H1 (cell line): ENCODE measurements at regions not wholly inside any gene's neighbourhood (a gene's known extent, or its start where the extent isn't known, plus 50 kb on each side); places are given as distances from the start of the nearest gene placed in this dataset.

Source experiments
- CTCF ChIA-PET: fragments of 300-600 bp; sonication (Branson Sonifier 250); formaldehyde crosslinking; loops from one replicate; lab custom pipeline; 2021; ENCODE audit not compliant: partially characterized antibody; lab: Charles Lee
- POLR2A ChIA-PET: fragments of 300-600 bp; sonication (Branson Sonifier 250); formaldehyde crosslinking; loops from one replicate; lab custom pipeline; 2021; ENCODE audit warnings: inconsistent platforms; ENCODE audit not compliant: partially characterized antibody; lab: Charles Lee
- DNase-seq, 2 experiments: peaks; one replicate each; pipeline versions ENCODE4 v3.0.0 to v3.0.0-alpha.2; 2010 to 2022; ENCODE audit warnings: low spot score in 2 of 2, low read depth in 1 of 2, mixed read lengths in 1 of 2
- FAIRE-seq: peaks from 2 replicates; lab custom pipeline; 2011; peaks lifted over from hg19 to GRCh38; lab: Jason Lieb, UNC
- H2AFZ ChIP-seq: 2 replicates; pipeline ENCODE4 v1.8.1; 2012; ENCODE audit warnings: low read length, inconsistent platforms
- H2AK5ac ChIP-seq: 2 replicates; pipeline ENCODE4 v1.6.1; 2013; ENCODE audit warnings: low read depth, low read length
- H2BK120ac ChIP-seq: replicated peaks from 2 replicates; pipeline ENCODE3; 2013; ENCODE audit warnings: low read depth, low read length, inconsistent platforms
- H2BK12ac ChIP-seq: 2 replicates; pipeline ENCODE4 v1.6.1; 2013; ENCODE audit warnings: low read depth, low read length
- H2BK15ac ChIP-seq: 2 replicates; pipeline ENCODE4 v1.6.1; 2013; ENCODE audit warnings: low read length
- H2BK20ac ChIP-seq: 2 replicates; pipeline ENCODE4 v1.6.1; 2013; ENCODE audit warnings: low read length
- H2BK5ac ChIP-seq: 2 replicates; pipeline ENCODE4 v1.6.1; 2013; ENCODE audit warnings: low read depth, low read length
- H3K14ac ChIP-seq: 2 replicates; pipeline ENCODE4 v1.6.1; 2013; ENCODE audit warnings: inconsistent platforms; ENCODE audit not compliant: insufficient read length
- H3K18ac ChIP-seq: 2 replicates; pipeline ENCODE4 v1.6.1; 2013; ENCODE audit warnings: low read length; ENCODE audit errors: extremely low read depth
- H3K23ac ChIP-seq: 2 replicates; pipeline ENCODE4 v1.6.1; 2013; ENCODE audit warnings: inconsistent platforms; ENCODE audit not compliant: insufficient read length
- H3K23me2 ChIP-seq: 2 replicates; pipeline ENCODE4 v1.6.1; 2013; ENCODE audit warnings: low read depth, low read length
- H3K27ac ChIP-seq: 2 replicates; pipeline ENCODE4 v1.6.1; 2011; ENCODE audit warnings: low read depth, low read length, inconsistent platforms
- H3K27me3 ChIP-seq, 4 experiments: replicated peaks in 1 of 4; 1 replicate in 1 of 4; 2 replicates in 3 of 4; pipeline versions ENCODE4 v1.6.1 to v1.8.1; 2011 to 2013; ENCODE audit warnings: low read length in 3 of 4, mild to moderate bottlenecking in 3 of 4, inconsistent platforms in 2 of 4, mixed read lengths in 2 of 4, moderate library complexity in 1 of 4; ENCODE audit not compliant: control insufficient read depth in 3 of 4, insufficient read depth in 3 of 4; ENCODE audit errors: extremely low read depth in 1 of 4
- H3K36me3 ChIP-seq, 4 experiments: 2 replicates each; pipeline versions ENCODE4 v1.6.1 to v1.8.1; 2011 to 2013; ENCODE audit warnings: mild to moderate bottlenecking in 4 of 4, low read length in 3 of 4, moderate library complexity in 2 of 4, control low read depth in 1 of 4, inconsistent platforms in 1 of 4; ENCODE audit not compliant: insufficient read depth in 4 of 4, control insufficient read depth in 2 of 4
- H3K4ac ChIP-seq: replicated peaks from 2 replicates; pipeline ENCODE3; 2013; ENCODE audit warnings: low read length, low read depth, mixed read lengths, inconsistent platforms; ENCODE audit not compliant: insufficient read length
- H3K4me1 ChIP-seq, 4 experiments: replicated peaks in 1 of 4; 1 replicate in 1 of 4; 2 replicates in 3 of 4; pipeline versions ENCODE4 v1.6.1 to v1.8.1; 2011 to 2013; ENCODE audit warnings: low read length in 3 of 4, inconsistent platforms in 2 of 4, mixed read lengths in 1 of 4; ENCODE audit not compliant: insufficient read depth in 4 of 4, control insufficient read depth in 3 of 4
- H3K4me2 ChIP-seq, 2 experiments: 2 replicates each; pipeline versions ENCODE4 v1.6.1 to v1.8.1; 2011 to 2013; ENCODE audit warnings: low read depth in 2 of 2, low read length in 2 of 2, control low read depth in 1 of 2, inconsistent platforms in 1 of 2, mild to moderate bottlenecking in 1 of 2; ENCODE audit not compliant: insufficient read depth in 1 of 2
- H3K4me3 ChIP-seq, 4 experiments: fragments of 200-600, 300-600 bp in 1 of 4; sonication (generic), shearing (Covaris generic), sonication (Bioruptor Twin) in 1 of 4; 2 replicates each; pipeline versions ENCODE4 v1.5.1 to v1.8.1; 2011 to 2016; ENCODE audit warnings: low read length in 4 of 4, low read depth in 3 of 4, control low read depth in 2 of 4, inconsistent platforms in 2 of 4, mild to moderate bottlenecking in 2 of 4, mixed read lengths in 1 of 4, moderate library complexity in 1 of 4; ENCODE audit not compliant: insufficient read depth in 2 of 4; ENCODE audit errors: extremely low read depth in 1 of 4
- H3K56ac ChIP-seq: replicated peaks from 2 replicates; pipeline ENCODE3; 2013; ENCODE audit warnings: low read depth, mild to moderate bottlenecking, mixed read lengths, low read length, inconsistent platforms; ENCODE audit not compliant: insufficient read length
- H3K79me1 ChIP-seq: 2 replicates; pipeline ENCODE4 v1.6.1; 2013; ENCODE audit warnings: low read depth, low read length, control low read depth
- H3K79me2 ChIP-seq, 2 experiments: 2 replicates each; pipeline versions ENCODE4 v1.6.1 to v1.8.1; 2012 to 2013; ENCODE audit warnings: low read length in 2 of 2, mild to moderate bottlenecking in 2 of 2, inconsistent platforms in 1 of 2; ENCODE audit not compliant: insufficient read depth in 2 of 2, control insufficient read depth in 1 of 2
- H3K9ac ChIP-seq, 4 experiments: replicated peaks in 1 of 4; 1 replicate in 1 of 4; 2 replicates in 3 of 4; pipeline versions ENCODE4 v1.6.1 to v1.8.1; 2011 to 2013; ENCODE audit warnings: low read depth in 3 of 4, low read length in 3 of 4, control low read depth in 2 of 4, mild to moderate bottlenecking in 2 of 4, moderate library complexity in 2 of 4, inconsistent platforms in 1 of 4; ENCODE audit errors: extremely low read depth in 1 of 4
- H3K9me3 ChIP-seq, 2 experiments: 2 replicates each; pipeline versions ENCODE4 v1.6.1 to v1.8.1; 2012 to 2013; ENCODE audit warnings: mild to moderate bottlenecking in 2 of 2, moderate library complexity in 2 of 2, control low read depth in 1 of 2, inconsistent platforms in 1 of 2, low read depth in 1 of 2, low read length in 1 of 2, mixed read lengths in 1 of 2; ENCODE audit not compliant: insufficient read depth in 2 of 2
- H4K20me1 ChIP-seq, 2 experiments: replicated peaks in 1 of 2; 2 replicates each; pipeline versions ENCODE3 to v1.8.1; 2011 to 2013; ENCODE audit warnings: inconsistent platforms in 2 of 2, low read length in 2 of 2, mild to moderate bottlenecking in 1 of 2; ENCODE audit not compliant: insufficient read depth in 2 of 2, control insufficient read depth in 1 of 2
- H4K5ac ChIP-seq: 2 replicates; pipeline ENCODE4 v1.6.1; 2013; ENCODE audit warnings: low read length, low read depth, mixed read lengths, inconsistent platforms; ENCODE audit not compliant: insufficient read length
- H4K8ac ChIP-seq: 2 replicates; pipeline ENCODE4 v1.8.0; 2013; ENCODE audit warnings: mild to moderate bottlenecking, moderate library complexity, low read length, inconsistent platforms; ENCODE audit not compliant: insufficient read depth; ENCODE audit errors: extremely low read depth
- H4K91ac ChIP-seq: replicated peaks from 2 replicates; pipeline ENCODE3; 2013; ENCODE audit warnings: low read length, mixed read lengths, inconsistent platforms; ENCODE audit not compliant: insufficient read length
- KDM1A ChIP-seq: fragments of 200-600, 300-600 bp; sonication (generic); IDR thresholded peaks from 2 replicates; pipeline ENCODE4 v1.7.1; 2016; ENCODE audit warnings: mild to moderate bottlenecking, low read length, borderline replicate concordance
- RBBP5 ChIP-seq: IDR thresholded peaks from 2 replicates; pipeline ENCODE4 v1.7.1; 2012; ENCODE audit warnings: low read depth, mild to moderate bottlenecking, inconsistent platforms, low read length, moderate library complexity, borderline replicate concordance
- SP1 ChIP-seq: IDR thresholded peaks from 2 replicates; pipeline ENCODE4 v1.6.1; 2011; ENCODE audit warnings: low read depth, low read length
- SUZ12 ChIP-seq: fragments of 200-600 bp; sonication (generic); IDR thresholded peaks from 2 replicates; pipeline ENCODE4 v1.6.1; 2012; ENCODE audit warnings: mild to moderate bottlenecking, inconsistent platforms, low read length, moderate library complexity, mixed read lengths
- WGBS, 2 experiments: shearing (Covaris generic) in 1 of 2; methylation state at CpG; one replicate each; pipeline versions ENCODE4 v1.1.6 to v1.1.7; 2013 to 2015; ENCODE audit warnings: low lambda C conversion rate in 2 of 2, mixed read lengths in 2 of 2, inconsistent platforms in 1 of 2, low coverage in 1 of 2, missing lambda C conversion rate in 1 of 2; ENCODE audit not compliant: insufficient replicate concordance in 2 of 2, insufficient coverage in 1 of 2, insufficient read length in 1 of 2; ENCODE audit errors: extremely low coverage in 1 of 2, missing lambda C conversion rate in 1 of 2; 5-methylcytosine and 5-hydroxymethylcytosine counted together

- peak overlapping the region; percentile 53; the same call in 1 of the 2 replicates for H2AFZ ChIP-seq
- no peak overlapping the region for H2BK120ac ChIP-seq
- no peaks in the 10 kb centered on the region for H3K79me1 ChIP-seq
- H3K36me3 ChIP-seq, result no peaks in the 10 kb centered on the region
- H3K23me2 ChIP-seq, result no peaks in the 10 kb centered on the region
- no peak overlapping the region for H4K91ac ChIP-seq
- no peak overlapping the region for H3K4me3 ChIP-seq
- TF ChIP-seq SP1 (no peak), RBBP5 (no peak), SUZ12 (no peak), KDM1A (no peak)
- no peak overlapping the region for H4K8ac ChIP-seq
- no peak overlapping the region for H3K18ac ChIP-seq
- no peaks in the 10 kb centered on the region for H3K79me2 ChIP-seq
- ChIA-PET POLR2A (no interaction called here), CTCF (no interaction called here)
- FAIRE-seq (no peak), DNase-seq (no peak)
- no peak overlapping the region for H2AK5ac ChIP-seq
- H2BK5ac ChIP-seq, result no peak overlapping the region
- no peak overlapping the region for H3K27ac ChIP-seq
- no peak overlapping the region for H3K56ac ChIP-seq
- H3K14ac ChIP-seq, result no peak overlapping the region
- H3K9me3 ChIP-seq, result no peaks in the 10 kb centered on the region
- no peak overlapping the region for H3K23ac ChIP-seq
- H4K20me1 ChIP-seq, result no peaks in the 10 kb centered on the region
- no peak overlapping the region for H4K5ac ChIP-seq
- H3K4me2 ChIP-seq, result no peak overlapping the region
- no peak overlapping the region for H3K4ac ChIP-seq
- H2BK15ac ChIP-seq, result no peak overlapping the region
- H2BK20ac ChIP-seq, result no peak overlapping the region
- H2BK12ac ChIP-seq, result no peak overlapping the region
- no peak overlapping the region for H3K9ac ChIP-seq
- H3K4me1 ChIP-seq, result no peaks in the 10 kb centered on the region
- no peaks in the 10 kb centered on the region for H3K27me3 ChIP-seq
- 94% methylated on average over 15 of the region's 16 CpGs; no CpG with 5 or more reads in 1 of the 2 experiments for WGBS, 2 experiments
These were observed 164.3 kb upstream of the AKR1E2 start for GRCh38 chr10:4661511-4662255.
